IMR-90 (cell line): ENCODE measurements at regions not wholly inside any gene's neighbourhood (a gene's known extent, or its start where the extent isn't known, plus 50 kb on each side); places are given as distances from the start of the nearest gene placed in this dataset.

Source experiments
- MXI1 ChIP-seq: IDR thresholded peaks from 2 replicates; pipeline ENCODE4 v1.6.1; 2012; ENCODE audit warnings: low read depth, mild to moderate bottlenecking, low read length, moderate library complexity, borderline replicate concordance
- NFE2L2 ChIP-seq: fragments of 150-350 bp; IDR thresholded peaks from 2 replicates; pipeline ENCODE4 v1.6.1; 2016; ENCODE audit warnings: low read depth, mild to moderate bottlenecking, low read length
- POLR2A ChIP-seq: IDR thresholded peaks from 2 replicates; pipeline ENCODE4 v1.6.1; 2012; ENCODE audit warnings: mild to moderate bottlenecking, low read depth, low read length
- SMC3 ChIP-seq: fragments of 150-350 bp; IDR thresholded peaks from 2 replicates; pipeline ENCODE4 v1.6.1; 2016; ENCODE audit warnings: low read depth, mild to moderate bottlenecking, antibody characterized with exemption, low read length, moderate library complexity
- TF ChIP-seq, protein P1 (sequence below): conservative IDR thresholded peaks from 2 replicates; pipeline ENCODE4 v1.5.1; 2012; ENCODE audit warnings: mild to moderate bottlenecking, low read depth, low read length, improper control_type of control experiment

DNA sequence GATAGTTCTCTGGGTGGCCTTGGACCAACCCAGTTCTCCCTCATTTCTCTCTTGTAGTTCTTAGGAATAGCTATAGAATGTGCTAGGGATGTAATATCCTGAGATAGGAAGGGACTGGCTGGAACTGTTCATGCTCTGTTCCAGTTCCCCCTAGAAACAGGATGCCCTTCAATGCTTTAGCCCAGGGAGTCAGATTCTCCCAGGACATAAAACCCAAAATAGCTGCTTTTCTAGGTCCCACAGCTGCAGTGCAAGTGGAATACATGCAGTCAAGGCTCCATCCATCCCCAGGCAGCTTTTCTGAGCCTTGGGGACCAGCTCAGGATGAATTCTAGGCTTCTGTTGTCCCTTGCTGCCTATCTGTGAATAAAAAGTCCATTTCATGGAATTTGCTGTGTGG lies 257.3 kb upstream of the CTAGE1 start:
- no peak for TF ChIP-seq SMC3
- TF ChIP-seq, protein P1, sequence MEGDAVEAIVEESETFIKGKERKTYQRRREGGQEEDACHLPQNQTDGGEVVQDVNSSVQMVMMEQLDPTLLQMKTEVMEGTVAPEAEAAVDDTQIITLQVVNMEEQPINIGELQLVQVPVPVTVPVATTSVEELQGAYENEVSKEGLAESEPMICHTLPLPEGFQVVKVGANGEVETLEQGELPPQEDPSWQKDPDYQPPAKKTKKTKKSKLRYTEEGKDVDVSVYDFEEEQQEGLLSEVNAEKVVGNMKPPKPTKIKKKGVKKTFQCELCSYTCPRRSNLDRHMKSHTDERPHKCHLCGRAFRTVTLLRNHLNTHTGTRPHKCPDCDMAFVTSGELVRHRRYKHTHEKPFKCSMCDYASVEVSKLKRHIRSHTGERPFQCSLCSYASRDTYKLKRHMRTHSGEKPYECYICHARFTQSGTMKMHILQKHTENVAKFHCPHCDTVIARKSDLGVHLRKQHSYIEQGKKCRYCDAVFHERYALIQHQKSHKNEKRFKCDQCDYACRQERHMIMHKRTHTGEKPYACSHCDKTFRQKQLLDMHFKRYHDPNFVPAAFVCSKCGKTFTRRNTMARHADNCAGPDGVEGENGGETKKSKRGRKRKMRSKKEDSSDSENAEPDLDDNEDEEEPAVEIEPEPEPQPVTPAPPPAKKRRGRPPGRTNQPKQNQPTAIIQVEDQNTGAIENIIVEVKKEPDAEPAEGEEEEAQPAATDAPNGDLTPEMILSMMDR: no peak
- TF ChIP-seq POLR2A: no peak
- TF ChIP-seq NFE2L2: no peak
- no peak for TF ChIP-seq MXI1
